ENCODE measurements at regions not wholly inside any gene's neighbourhood (a gene's known extent, or its start where the extent isn't known, plus 50 kb on each side); places are given as distances from the start of the nearest gene placed in this dataset.

DNA sequence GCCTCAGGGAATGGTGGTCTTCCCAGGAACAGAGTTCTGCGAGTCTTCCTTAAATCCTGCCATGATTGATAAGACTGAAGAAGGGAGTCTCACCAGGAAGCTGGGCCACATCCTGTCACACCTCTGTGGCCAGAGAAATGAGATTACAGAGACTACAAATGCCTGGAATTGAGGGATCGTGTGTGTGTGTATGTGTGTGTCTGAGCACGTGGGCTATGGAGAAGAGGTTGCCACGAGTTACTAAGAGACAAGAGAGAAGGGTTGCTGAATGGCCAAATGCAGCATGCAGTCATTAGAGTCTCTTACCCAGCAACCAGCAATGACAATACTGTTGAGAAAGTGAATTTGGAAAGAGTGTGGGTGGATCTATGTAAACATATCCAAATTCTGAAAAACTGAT is 443.1 kb downstream of the MFSD1 start:
- TF ChIP-seq CTCF (IDR thresholded peaks at IDR 0.05; ENCODE audit: poor library complexity), result no peak
- TF ChIP-seq EZH2 (IDR thresholded peaks at IDR 0.05; ENCODE audit: borderline replicate concordance), result no peak

All from hepatocyte (in vitro differentiated cells).